GM23338 (cell line): ENCODE measurements at regions not wholly inside any gene's neighbourhood (a gene's known extent, or its start where the extent isn't known, plus 50 kb on each side); places are given as distances from the start of the nearest gene placed in this dataset.

Experiments
- ATAC-seq: fragments of 200-7000 bp; cut with Tn5 transposase; 3 replicates; pipeline ENCODE4 v1.9.1; 2020
- DNase-seq: peaks from one replicate; pipeline ENCODE4 v3.0.0-alpha.2; 2015; ENCODE audit warnings: low spot score
- H2AFZ ChIP-seq: fragments of 200-600 bp; sonication (generic); 2 replicates; pipeline ENCODE4 v1.8.0; 2016; ENCODE audit warnings: antibody characterized with exemption, mild to moderate bottlenecking, moderate library complexity
- H3F3A ChIP-seq: fragments of 200-600 bp; sonication (generic); replicated peaks from 2 replicates; pipeline ENCODE4 v1.8.0; 2017; ENCODE audit warnings: antibody characterized with exemption, mixed run types, low read depth
- H3K27ac ChIP-seq: fragments of 200-600 bp; sonication (generic); 2 replicates; pipeline ENCODE4 v1.6.1; 2016; ENCODE audit warnings: low read depth
- H3K27me3 ChIP-seq: fragments of 200-600 bp; sonication (generic); 2 replicates; pipeline ENCODE4 v1.8.0; 2016; ENCODE audit warnings: mild to moderate bottlenecking, mixed run types, moderate library complexity; ENCODE audit not compliant: insufficient read depth
- H3K36me3 ChIP-seq: fragments of 200-600 bp; sonication (generic); 2 replicates; pipeline ENCODE4 v1.8.0; 2016; ENCODE audit warnings: mild to moderate bottlenecking; ENCODE audit not compliant: insufficient read depth
- H3K4me1 ChIP-seq: fragments of 200-600 bp; sonication (generic); 2 replicates; pipeline ENCODE4 v1.8.0; 2016; ENCODE audit warnings: mild to moderate bottlenecking, moderate library complexity; ENCODE audit not compliant: insufficient read depth
- H3K4me2 ChIP-seq: fragments of 200-600 bp; sonication (generic); 2 replicates; pipeline ENCODE4 v1.7.1; 2017; ENCODE audit warnings: mixed run types
- H3K4me3 ChIP-seq: fragments of 200-600 bp; sonication (generic); 2 replicates; pipeline ENCODE4 v1.6.1; 2016; ENCODE audit warnings: mixed run types
- H3K79me2 ChIP-seq: fragments of 200-600 bp; sonication (generic); replicated peaks from 2 replicates; pipeline ENCODE4 v1.8.0; 2017; ENCODE audit warnings: mild to moderate bottlenecking; ENCODE audit not compliant: insufficient read depth
- H3K9me2 ChIP-seq: fragments of 200-600 bp; sonication (generic); 2 replicates; pipeline ENCODE4 v1.8.0; 2017; ENCODE audit not compliant: insufficient read depth
- H4K20me1 ChIP-seq: fragments of 200-600 bp; sonication (generic); replicated peaks from 2 replicates; pipeline ENCODE4 v1.8.0; 2017; ENCODE audit warnings: mild to moderate bottlenecking; ENCODE audit not compliant: insufficient read depth
- H3K27ac Mint-ChIP-seq: 2 replicates; pipeline ENCODE4 v1.8.0; 2020; ENCODE audit warnings: inconsistent platforms, mild to moderate bottlenecking, moderate library complexity, mixed read lengths
- H3K27me3 Mint-ChIP-seq: 3 replicates; pipeline ENCODE4 v1.8.0; 2022; ENCODE audit warnings: low read depth, mild to moderate bottlenecking, moderate library complexity, mixed read lengths, inconsistent platforms; ENCODE audit not compliant: insufficient read depth, poor library complexity
- H3K36me3 Mint-ChIP-seq: 3 replicates; pipeline ENCODE4 v1.8.0; 2021; ENCODE audit warnings: low read depth, mild to moderate bottlenecking, inconsistent platforms, moderate library complexity, mixed read lengths
- H3K4me1 Mint-ChIP-seq: 3 replicates; pipeline ENCODE4 v1.8.0; 2020; ENCODE audit warnings: mild to moderate bottlenecking, inconsistent platforms, mixed read lengths
- H3K4me3 Mint-ChIP-seq: 3 replicates; pipeline ENCODE4 v1.8.0; 2021; ENCODE audit warnings: moderate library complexity, mild to moderate bottlenecking, inconsistent platforms, mixed read lengths
- H3K9me3 Mint-ChIP-seq: 3 replicates; pipeline ENCODE4 v1.8.0; 2020; ENCODE audit warnings: moderate library complexity, mild to moderate bottlenecking, inconsistent platforms, mixed read lengths
- CREB1 ChIP-seq: fragments of 250-450 bp; sonication (Bioruptor Pico); IDR thresholded peaks from 2 replicates; pipeline ENCODE4 v1.5.0; 2020; ENCODE audit warnings: low read depth, mild to moderate bottlenecking, moderate library complexity
- CTCF ChIP-seq, 2 experiments: fragments of 200-600 bp in 1 of 2; sonication (generic) in 1 of 2; conservative IDR thresholded peaks; 2 replicates each; pipeline versions ENCODE4 v1.5.1 to v1.6.1; 2016 to 2017; ENCODE audit warnings: antibody characterized with exemption in 2 of 2, low read depth in 2 of 2, mild to moderate bottlenecking in 2 of 2, moderate library complexity in 1 of 2
- ETS1 ChIP-seq: IDR thresholded peaks from 2 replicates; pipeline ENCODE4 v1.6.1; 2016; ENCODE audit warnings: antibody characterized with exemption
- EZH2 ChIP-seq: fragments of 200-600 bp; sonication (generic); IDR thresholded peaks from one replicate; pipeline ENCODE4 v1.8.0; 2017; ENCODE audit warnings: antibody characterized with exemption, mild to moderate bottlenecking, low read depth; ENCODE audit not compliant: unreplicated experiment
- EZH2phosphoT487 ChIP-seq: fragments of 200-600 bp; sonication (generic); IDR thresholded peaks from one replicate; pipeline ENCODE4 v1.8.1; 2018; ENCODE audit warnings: antibody characterized with exemption; ENCODE audit not compliant: unreplicated experiment
- JUNB ChIP-seq: IDR thresholded peaks from one replicate; pipeline ENCODE4 v1.6.1; 2016; ENCODE audit warnings: antibody characterized with exemption; ENCODE audit not compliant: unreplicated experiment
- NANOG ChIP-seq: IDR thresholded peaks from 2 replicates; pipeline ENCODE4 v1.6.1; 2016; ENCODE audit warnings: antibody characterized with exemption, borderline replicate concordance
- POLR2AphosphoS5 ChIP-seq: IDR thresholded peaks from 2 replicates; pipeline ENCODE4 v1.6.1; 2016; ENCODE audit warnings: antibody characterized with exemption, low read depth
- REST ChIP-seq: IDR thresholded peaks from one replicate; pipeline ENCODE4 v1.6.1; 2018; ENCODE audit warnings: antibody characterized with exemption; ENCODE audit not compliant: unreplicated experiment
- STAT1 ChIP-seq: IDR thresholded peaks from one replicate; pipeline ENCODE4 v1.6.1; 2016; ENCODE audit warnings: antibody characterized with exemption; ENCODE audit not compliant: unreplicated experiment
- ZNF114 ChIP-seq: fragments of 250-450 bp; sonication (Bioruptor Pico); IDR thresholded peaks from 2 replicates; pipeline ENCODE4 v1.5.0; 2020; ENCODE audit warnings: mild to moderate bottlenecking, moderate library complexity
- ZNF331 ChIP-seq: fragments of 250-450 bp; sonication (Bioruptor Pico); IDR thresholded peaks from 2 replicates; pipeline ENCODE4 v1.5.0; 2020; ENCODE audit warnings: low read depth, mild to moderate bottlenecking, moderate library complexity
- ZNF462 ChIP-seq: fragments of 250-450 bp; sonication (Bioruptor Pico); IDR thresholded peaks from 2 replicates; pipeline ENCODE4 v1.5.0; 2020; ENCODE audit warnings: mild to moderate bottlenecking, moderate library complexity

GRCh38 chr3:127356381-127356780, 68.5 kb upstream of the PRR20G start:
- Mint-ChIP-seq H3K27me3 (no peaks in the 10 kb centered on the region), H3K9me3 (peaks cover 43% of the 10 kb centered on the region), H3K36me3 (peaks cover 24% of the 10 kb centered on the region), H3K27ac (no peak overlapping the region), H3K4me1 (no peaks in the 10 kb centered on the region), H3K4me3 (no peak overlapping the region)
- Histone ChIP-seq H3K27ac (no peak overlapping the region), H3K36me3 (no peaks in the 10 kb centered on the region; the same call in 1 of the 2 replicates), H4K20me1 (no peaks in the 10 kb centered on the region), H2AFZ (no peak overlapping the region), H3K4me3 (no peak overlapping the region), H3K9me2 (no peaks in the 10 kb centered on the region), H3K4me2 (no peak overlapping the region), H3K27me3 (no peaks in the 10 kb centered on the region), H3K4me1 (no peaks in the 10 kb centered on the region), H3K79me2 (no peaks in the 10 kb centered on the region), H3F3A (no peaks in the 10 kb centered on the region)
- TF ChIP-seq EZH2 = no peak
- no peak for TF ChIP-seq REST
- no peak for TF ChIP-seq ZNF331
- TF ChIP-seq STAT1 = no peak
- no peak for TF ChIP-seq JUNB
- TF ChIP-seq POLR2AphosphoS5 = no peak
- TF ChIP-seq ETS1 = no peak
- no peak for TF ChIP-seq ZNF114
- no peak for TF ChIP-seq CREB1
- TF ChIP-seq NANOG = no peak
- no peak for TF ChIP-seq EZH2phosphoT487
- no peak for TF ChIP-seq ZNF462
- TF ChIP-seq CTCF (conservative IDR thresholded peaks at IDR 0.05; ENCODE audit: low read depth in 2 of 2) = no peak
- DNase-seq = no peak
- no peak for ATAC-seq
